Activated CD8-positive, alpha-beta T cell treated with anti-CD3 and anti-CD28 coated beads for 36 hours (primary cell): ENCODE measurements at regions not wholly inside any gene's neighbourhood (a gene's known extent, or its start where the extent isn't known, plus 50 kb on each side); places are given as distances from the start of the nearest gene placed in this dataset.

Source experiments
- ATAC-seq: fragments of 200-7000 bp; cut with Tn5 transposase; one replicate; pipeline ENCODE4 v1.10.0; 2021; ENCODE audit warnings: mild to moderate bottlenecking, moderate library complexity
- CTCF ChIA-PET: fragments of 350-600 bp; sonication (Branson Sonifier 250); formaldehyde crosslinking; loops from one replicate; lab custom pipeline; 2021; ENCODE audit warnings: antibody characterized with exemption; lab: Charles Lee
- POLR2A ChIA-PET: fragments of 350-600 bp; sonication (Branson Sonifier 250); formaldehyde crosslinking; loops from one replicate; lab custom pipeline; 2021; ENCODE audit warnings: antibody characterized with exemption; lab: Charles Lee
- DNase-seq: peaks from one replicate; pipeline ENCODE4 v3.0.0-alpha.2; 2020
- H3K27ac Mint-ChIP-seq: one replicate; pipeline ENCODE4 v1.8.0; 2021; ENCODE audit warnings: mild to moderate bottlenecking, mixed read lengths
- H3K27me3 Mint-ChIP-seq: one replicate; pipeline ENCODE4 v1.8.0; 2021; ENCODE audit warnings: mixed read lengths
- H3K36me3 Mint-ChIP-seq: one replicate; pipeline ENCODE4 v1.8.0; 2021; ENCODE audit warnings: low read depth, mixed read lengths
- H3K4me1 Mint-ChIP-seq: one replicate; pipeline ENCODE4 v1.8.0; 2021; ENCODE audit warnings: low read depth, mixed read lengths
- H3K4me3 Mint-ChIP-seq: one replicate; pipeline ENCODE4 v1.8.0; 2021; ENCODE audit warnings: mild to moderate bottlenecking, moderate library complexity, mixed read lengths
- H3K9me3 Mint-ChIP-seq: one replicate; pipeline ENCODE4 v1.8.0; 2021; ENCODE audit warnings: mixed read lengths
- intact Hi-C: fragments of 100-400 bp; cut with micrococcal nuclease; formaldehyde crosslinking; loops from one replicate; pipeline ENCODE4 v1.10.0; 2022
- TF ChIP-seq, protein P1 (sequence below): fragments of 200-600 bp; IDR thresholded peaks from one replicate; pipeline ENCODE4 v1.8.0; 2022; ENCODE audit warnings: antibody characterized with exemption, mild to moderate bottlenecking

DNA sequence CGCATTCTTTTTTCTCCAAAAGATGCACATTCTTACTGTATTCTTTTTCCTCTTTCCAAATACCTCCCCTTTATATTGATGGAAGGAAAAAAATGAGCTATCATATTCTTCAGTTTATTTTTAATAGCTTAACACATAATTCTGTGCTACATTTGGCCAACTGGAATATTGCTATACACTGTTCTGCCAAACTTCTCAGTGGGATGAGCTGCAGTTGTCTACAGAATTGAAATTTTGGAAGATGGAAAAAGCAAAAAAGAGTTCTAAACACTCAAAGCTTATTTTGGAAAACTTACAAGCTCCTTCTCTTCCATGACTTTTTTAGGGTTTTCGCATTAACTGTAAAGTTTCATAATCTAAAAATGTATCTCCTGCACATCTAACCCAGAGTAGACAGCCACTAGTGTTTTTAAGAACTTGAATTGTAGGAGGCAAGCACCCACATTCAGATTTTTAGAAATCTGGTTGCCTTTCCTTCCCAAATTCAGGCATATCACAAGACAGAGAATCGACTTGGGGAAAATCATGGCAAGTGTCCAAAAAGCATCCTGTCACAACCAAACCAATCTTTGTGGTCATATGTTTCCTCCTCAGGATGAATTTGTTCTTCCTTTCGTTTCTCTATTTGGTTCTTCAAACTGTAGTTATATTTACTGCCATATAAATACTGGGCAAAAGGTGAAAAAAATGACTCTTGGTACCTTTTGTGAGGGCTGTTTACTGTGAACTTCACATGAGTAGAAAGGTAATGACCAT lies 111.4 kb upstream of the FRY start:
- H3K36me3 Mint-ChIP-seq: no peaks in the 10 kb centered on the region
- CTCF ChIA-PET: interaction anchor here (4.2 kb wide), 1 partner anchor 10 kb away, joined by 36 read pairs; no protein-coding TSS in a partner anchor
- H3K27me3 Mint-ChIP-seq: no peaks in the 10 kb centered on the region
- TF ChIP-seq, protein P1, sequence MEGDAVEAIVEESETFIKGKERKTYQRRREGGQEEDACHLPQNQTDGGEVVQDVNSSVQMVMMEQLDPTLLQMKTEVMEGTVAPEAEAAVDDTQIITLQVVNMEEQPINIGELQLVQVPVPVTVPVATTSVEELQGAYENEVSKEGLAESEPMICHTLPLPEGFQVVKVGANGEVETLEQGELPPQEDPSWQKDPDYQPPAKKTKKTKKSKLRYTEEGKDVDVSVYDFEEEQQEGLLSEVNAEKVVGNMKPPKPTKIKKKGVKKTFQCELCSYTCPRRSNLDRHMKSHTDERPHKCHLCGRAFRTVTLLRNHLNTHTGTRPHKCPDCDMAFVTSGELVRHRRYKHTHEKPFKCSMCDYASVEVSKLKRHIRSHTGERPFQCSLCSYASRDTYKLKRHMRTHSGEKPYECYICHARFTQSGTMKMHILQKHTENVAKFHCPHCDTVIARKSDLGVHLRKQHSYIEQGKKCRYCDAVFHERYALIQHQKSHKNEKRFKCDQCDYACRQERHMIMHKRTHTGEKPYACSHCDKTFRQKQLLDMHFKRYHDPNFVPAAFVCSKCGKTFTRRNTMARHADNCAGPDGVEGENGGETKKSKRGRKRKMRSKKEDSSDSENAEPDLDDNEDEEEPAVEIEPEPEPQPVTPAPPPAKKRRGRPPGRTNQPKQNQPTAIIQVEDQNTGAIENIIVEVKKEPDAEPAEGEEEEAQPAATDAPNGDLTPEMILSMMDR: no peak
- no peak for ATAC-seq
- POLR2A ChIA-PET: no interaction called here
- no peaks in the 10 kb centered on the region for H3K4me1 Mint-ChIP-seq
- H3K4me3 Mint-ChIP-seq: no peak overlapping the region
- no peak for DNase-seq
- no peaks in the 10 kb centered on the region for H3K9me3 Mint-ChIP-seq
- H3K27ac Mint-ChIP-seq: no peak overlapping the region
- intact Hi-C loops: no loop called here

DNA sequence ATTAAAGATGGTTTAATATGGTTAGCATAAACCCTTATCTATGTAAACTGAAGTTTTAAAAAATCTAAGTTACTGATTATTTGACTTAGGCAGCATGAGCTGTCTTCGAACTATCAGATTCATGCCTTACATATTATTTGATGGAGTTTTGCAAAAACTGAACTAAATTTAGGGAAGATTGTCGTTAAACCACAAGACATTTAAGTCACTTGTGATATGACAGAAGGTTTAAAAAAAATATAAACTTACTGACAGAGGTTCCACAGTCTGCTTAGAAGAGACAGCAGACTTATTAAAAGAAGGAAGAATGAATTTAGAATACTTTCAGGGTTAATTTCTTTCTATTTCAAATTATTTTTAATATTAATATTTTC lies 110.9 kb upstream of the FRY start:
- Mint-ChIP-seq H3K9me3 (no peaks in the 10 kb centered on the region), H3K36me3 (no peaks in the 10 kb centered on the region), H3K27ac (no peak overlapping the region), H3K4me3 (no peak overlapping the region), H3K4me1 (no peaks in the 10 kb centered on the region), H3K27me3 (no peaks in the 10 kb centered on the region)
- no peak for ATAC-seq
- CTCF ChIA-PET: interaction anchor here (4.2 kb wide), 1 partner anchor 11 kb away, joined by 36 read pairs; no protein-coding TSS in a partner anchor
- intact Hi-C loops: no loop called here
- POLR2A ChIA-PET: no interaction called here
- TF ChIP-seq, protein P1: no peak
- no peak for DNase-seq

GRCh38 chr13:31922724-31923123 lies 108.8 kb upstream of the FRY start:
- intact Hi-C loops: no loop called here
- POLR2A ChIA-PET: no interaction called here

GRCh38 chr13:31923134-31923763 lies 108.3 kb upstream of the FRY start:
- H3K4me1 Mint-ChIP-seq: no peaks in the 10 kb centered on the region
- H3K4me3 Mint-ChIP-seq: no peak overlapping the region
- DNase-seq: no peak
- POLR2A ChIA-PET: no interaction called here
- TF ChIP-seq, protein P1: no peak
- CTCF ChIA-PET: interaction anchor here (2.4 kb wide), 1 partner anchor 14 kb away, joined by 11 read pairs; no protein-coding TSS in a partner anchor
- no peak overlapping the region for H3K27ac Mint-ChIP-seq
- no peak for ATAC-seq
- peaks cover 1% of the 10 kb centered on the region for H3K27me3 Mint-ChIP-seq
- no peaks in the 10 kb centered on the region for H3K36me3 Mint-ChIP-seq
- intact Hi-C loops: no loop called here
- no peaks in the 10 kb centered on the region for H3K9me3 Mint-ChIP-seq

More at GRCh38 chr13:31922724-31923123, 108.8 kb upstream of the FRY start:
- no peaks in the 10 kb centered on the region for H3K36me3 Mint-ChIP-seq
- no peak overlapping the region for H3K4me3 Mint-ChIP-seq
- TF ChIP-seq, protein P1: no peak
- peaks cover 1% of the 10 kb centered on the region for H3K27me3 Mint-ChIP-seq
- no peaks in the 10 kb centered on the region for H3K4me1 Mint-ChIP-seq
- no peaks in the 10 kb centered on the region for H3K9me3 Mint-ChIP-seq
- DNase-seq (no peak), ATAC-seq (no peak)
- no peak overlapping the region for H3K27ac Mint-ChIP-seq
- CTCF ChIA-PET: interaction anchor here (2.4 kb wide), 1 partner anchor 13 kb away, joined by 11 read pairs; no protein-coding TSS in a partner anchor

DNA sequence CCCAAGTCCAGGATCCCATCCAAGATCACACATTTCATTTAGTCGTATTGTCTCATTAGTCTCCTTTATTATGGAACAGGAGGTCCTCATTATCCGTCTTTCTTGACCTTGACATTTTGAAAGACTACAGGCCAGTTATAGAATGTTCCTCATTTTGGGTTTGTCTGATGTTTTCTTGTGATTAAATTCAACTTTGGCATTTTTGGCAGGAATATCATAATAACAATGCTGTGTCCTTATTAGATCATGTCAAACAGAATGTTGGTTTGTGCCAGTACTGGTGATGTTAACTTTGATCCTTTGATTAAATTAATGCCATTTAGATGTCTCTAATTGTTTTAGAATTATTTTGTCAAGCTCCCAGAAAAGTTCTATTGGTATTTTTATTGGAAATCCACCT lies 106.5 kb upstream of the FRY start:
- CTCF ChIA-PET: interaction anchor here (2.4 kb wide), 1 partner anchor 15 kb away, joined by 11 read pairs; no protein-coding TSS in a partner anchor
- Mint-ChIP-seq H3K9me3 (no peaks in the 10 kb centered on the region), H3K4me1 (no peaks in the 10 kb centered on the region), H3K4me3 (no peak overlapping the region), H3K27me3 (peaks cover 1% of the 10 kb centered on the region), H3K27ac (no peak overlapping the region), H3K36me3 (no peaks in the 10 kb centered on the region)
- TF ChIP-seq, protein P1: no peak
- POLR2A ChIA-PET: no interaction called here
- ATAC-seq (no peak), DNase-seq (no peak)
- intact Hi-C loops: no loop called here
